ENCODE measurements at regions not wholly inside any gene's neighbourhood (a gene's known extent, or its start where the extent isn't known, plus 50 kb on each side); places are given as distances from the start of the nearest gene placed in this dataset.

DNA sequence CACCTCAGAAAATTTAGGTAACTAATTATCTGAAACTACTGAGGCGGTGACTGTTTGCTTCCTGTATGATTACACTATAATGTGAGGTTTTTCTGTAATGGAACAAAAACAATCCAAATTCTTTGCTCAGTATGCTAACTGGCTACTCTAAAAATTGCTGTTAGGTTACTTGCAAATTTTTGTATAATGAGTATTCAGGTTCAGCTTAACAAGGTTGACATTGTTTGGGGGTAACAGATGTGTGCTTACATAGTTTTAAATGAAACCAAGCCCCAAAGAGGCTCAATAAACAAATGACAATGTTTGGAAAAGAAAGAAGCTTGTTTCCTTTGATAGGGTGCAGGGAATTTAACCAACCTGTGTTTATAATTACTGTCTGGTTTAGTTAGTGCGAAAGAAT is 414.5 kb upstream of the MDFIC2 start:
- TF ChIP-seq CTCF (IDR thresholded peaks at IDR 0.05; ENCODE audit: borderline replicate concordance, extremely low read depth, low read length, poor library complexity, severe bottlenecking), result no peak
- TF ChIP-seq EZH2 (IDR thresholded peaks at IDR 0.05; ENCODE audit: borderline replicate concordance, low read depth, low read length, severe bottlenecking), result no peak
